SK-N-SH treated with all-trans-retinoic acid at 6 μM for 48 hours (cell line): ENCODE measurements at regions not wholly inside any gene's neighbourhood (a gene's known extent, or its start where the extent isn't known, plus 50 kb on each side); places are given as distances from the start of the nearest gene placed in this dataset.

Source experiments
- ARNTL ChIP-seq: fragments of 450-650 bp; formaldehyde crosslinking; IDR thresholded peaks from 2 replicates; pipeline ENCODE4 v1.5.0; 2020; ENCODE audit warnings: low read depth, mild to moderate bottlenecking, moderate library complexity, borderline replicate concordance
- OSR1 ChIP-seq: fragments of 250-450 bp; sonication (Bioruptor Pico); IDR thresholded peaks from 2 replicates; pipeline ENCODE4 v1.8.0; 2022; ENCODE audit warnings: moderate library complexity, mild to moderate bottlenecking, inconsistent platforms
- ZNF70 ChIP-seq: fragments of 450-650 bp; formaldehyde crosslinking; IDR thresholded peaks from 2 replicates; pipeline ENCODE4 v1.5.0; 2020; ENCODE audit warnings: mild to moderate bottlenecking, moderate library complexity
- TF ChIP-seq, protein P1 (sequence below): fragments of 250-450 bp; sonication (Bioruptor Pico); IDR thresholded peaks from 2 replicates; pipeline ENCODE4 v1.8.0; 2021; ENCODE audit warnings: low read depth, mild to moderate bottlenecking, moderate library complexity, borderline replicate concordance
- TF ChIP-seq, protein P2 (sequence below): fragments of 250-450 bp; sonication (Bioruptor Pico); IDR thresholded peaks from 2 replicates; pipeline ENCODE4 v1.8.0; 2020; ENCODE audit warnings: mild to moderate bottlenecking, moderate library complexity, borderline replicate concordance

DNA sequence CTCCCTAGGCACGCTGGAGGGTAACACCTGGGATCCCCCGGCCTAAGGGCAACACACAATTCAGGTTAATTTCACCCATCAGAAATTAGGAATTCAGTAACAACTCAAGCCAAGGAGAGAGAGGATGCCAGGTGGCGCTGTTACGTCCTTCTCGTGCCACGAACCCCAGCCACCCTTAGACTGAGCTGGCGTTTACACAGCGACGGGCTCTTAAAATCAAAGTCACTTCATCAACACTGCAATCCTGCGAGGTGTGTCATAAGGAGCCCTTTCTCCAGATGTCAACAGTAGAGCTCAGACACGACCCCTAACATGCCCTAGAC lies 110.6 kb upstream of the TMEM132D start:
- no peak for TF ChIP-seq ARNTL (CRISPR knock-in tag)
- TF ChIP-seq, protein P1, sequence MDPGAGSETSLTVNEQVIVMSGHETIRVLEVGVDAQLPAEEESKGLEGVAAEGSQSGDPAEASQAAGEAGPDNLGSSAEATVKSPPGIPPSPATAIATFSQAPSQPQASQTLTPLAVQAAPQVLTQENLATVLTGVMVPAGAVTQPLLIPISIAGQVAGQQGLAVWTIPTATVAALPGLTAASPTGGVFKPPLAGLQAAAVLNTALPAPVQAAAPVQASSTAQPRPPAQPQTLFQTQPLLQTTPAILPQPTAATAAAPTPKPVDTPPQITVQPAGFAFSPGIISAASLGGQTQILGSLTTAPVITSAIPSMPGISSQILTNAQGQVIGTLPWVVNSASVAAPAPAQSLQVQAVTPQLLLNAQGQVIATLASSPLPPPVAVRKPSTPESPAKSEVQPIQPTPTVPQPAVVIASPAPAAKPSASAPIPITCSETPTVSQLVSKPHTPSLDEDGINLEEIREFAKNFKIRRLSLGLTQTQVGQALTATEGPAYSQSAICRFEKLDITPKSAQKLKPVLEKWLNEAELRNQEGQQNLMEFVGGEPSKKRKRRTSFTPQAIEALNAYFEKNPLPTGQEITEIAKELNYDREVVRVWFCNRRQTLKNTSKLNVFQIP (CRISPR knock-in tag) = no peak
- TF ChIP-seq ZNF70 = no peak
- TF ChIP-seq OSR1 (CRISPR knock-in tag) = no peak
- TF ChIP-seq, protein P2, sequence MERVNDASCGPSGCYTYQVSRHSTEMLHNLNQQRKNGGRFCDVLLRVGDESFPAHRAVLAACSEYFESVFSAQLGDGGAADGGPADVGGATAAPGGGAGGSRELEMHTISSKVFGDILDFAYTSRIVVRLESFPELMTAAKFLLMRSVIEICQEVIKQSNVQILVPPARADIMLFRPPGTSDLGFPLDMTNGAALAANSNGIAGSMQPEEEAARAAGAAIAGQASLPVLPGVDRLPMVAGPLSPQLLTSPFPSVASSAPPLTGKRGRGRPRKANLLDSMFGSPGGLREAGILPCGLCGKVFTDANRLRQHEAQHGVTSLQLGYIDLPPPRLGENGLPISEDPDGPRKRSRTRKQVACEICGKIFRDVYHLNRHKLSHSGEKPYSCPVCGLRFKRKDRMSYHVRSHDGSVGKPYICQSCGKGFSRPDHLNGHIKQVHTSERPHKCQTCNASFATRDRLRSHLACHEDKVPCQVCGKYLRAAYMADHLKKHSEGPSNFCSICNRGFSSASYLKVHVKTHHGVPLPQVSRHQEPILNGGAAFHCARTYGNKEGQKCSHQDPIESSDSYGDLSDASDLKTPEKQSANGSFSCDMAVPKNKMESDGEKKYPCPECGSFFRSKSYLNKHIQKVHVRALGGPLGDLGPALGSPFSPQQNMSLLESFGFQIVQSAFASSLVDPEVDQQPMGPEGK (CRISPR knock-in tag) = no peak
